ENCODE measurements at regions not wholly inside any gene's neighbourhood (a gene's known extent, or its start where the extent isn't known, plus 50 kb on each side); places are given as distances from the start of the nearest gene placed in this dataset.
"Not testable (repeated sequence)": the region's sequence is repeated elsewhere in the genome, so short reads cannot be mapped to it uniquely, and the experiment has no call there.

DNA sequence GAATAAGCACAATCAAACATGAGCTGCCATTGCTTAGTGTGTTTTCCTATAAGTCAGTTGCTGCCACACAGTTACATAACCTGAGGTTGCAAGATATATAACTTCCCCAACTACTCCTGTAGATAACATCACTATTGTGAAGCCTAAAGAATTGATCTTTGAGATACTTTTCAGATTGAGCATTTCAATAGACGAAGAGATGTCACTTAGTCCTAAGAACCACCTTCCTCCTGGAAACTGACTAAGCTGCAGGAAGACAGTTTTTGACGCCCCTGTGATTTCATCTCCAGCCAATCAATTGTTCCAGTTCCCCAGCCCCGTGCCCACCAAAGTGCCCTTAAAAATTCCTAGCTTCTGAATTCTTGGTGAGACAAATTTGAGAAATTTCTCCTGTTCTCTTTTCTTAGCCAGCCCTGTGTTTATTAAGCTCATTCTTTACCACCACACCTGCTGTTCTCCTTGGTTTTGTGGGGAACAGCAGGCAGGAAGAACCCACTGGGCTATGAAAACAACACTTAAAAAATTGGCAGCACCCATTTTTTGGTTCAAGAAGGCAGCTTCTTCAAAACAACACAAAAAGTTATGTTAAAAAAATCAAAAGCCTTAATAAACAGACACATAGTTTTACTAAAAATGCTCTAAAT, 317.1 kb upstream of the PABPC4L start:
- DNase-seq (ENCODE audit: low read depth, low spot score): no peak

DNA sequence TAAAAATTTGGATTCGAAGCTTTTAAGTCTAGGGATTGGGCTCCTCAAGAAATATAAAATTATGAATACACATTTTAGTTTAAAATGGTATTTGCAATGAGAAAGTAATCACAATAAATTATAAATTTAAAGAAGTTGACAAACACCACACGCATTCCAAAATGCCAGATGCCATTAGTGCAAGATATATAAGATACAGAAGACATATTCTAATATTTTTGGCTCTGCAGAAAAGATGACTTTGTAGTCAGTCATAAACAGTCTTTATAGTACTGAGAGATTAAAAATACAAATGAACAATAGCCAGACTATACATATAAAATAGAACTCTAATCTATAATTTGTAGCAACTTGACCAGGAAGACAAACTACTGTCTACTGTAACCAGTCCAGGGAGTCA, 309.0 kb upstream of the PABPC4L start:
- DNase-seq (ENCODE audit: low read depth, low spot score): no peak

DNA sequence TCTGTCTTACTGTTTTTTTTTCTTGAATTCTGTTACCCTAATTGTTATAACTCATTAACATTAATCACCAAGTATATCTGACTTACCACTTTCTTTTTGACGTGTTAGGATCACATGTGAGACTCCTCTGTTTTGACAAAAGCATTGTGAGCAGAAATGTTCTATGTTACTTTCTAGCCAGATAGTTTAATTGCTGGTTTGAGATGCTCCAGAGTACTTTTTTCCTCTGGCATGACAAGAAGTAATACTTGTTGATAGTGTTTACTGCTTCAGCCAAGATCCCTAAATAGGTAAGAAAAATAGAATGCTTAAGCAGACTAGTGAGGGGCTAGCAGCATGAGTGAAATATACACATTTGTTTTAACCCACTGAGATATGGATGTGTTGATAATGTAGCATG, 303.9 kb upstream of the PABPC4L start:
- no peak for DNase-seq (ENCODE audit: low read depth, low spot score)

DNA sequence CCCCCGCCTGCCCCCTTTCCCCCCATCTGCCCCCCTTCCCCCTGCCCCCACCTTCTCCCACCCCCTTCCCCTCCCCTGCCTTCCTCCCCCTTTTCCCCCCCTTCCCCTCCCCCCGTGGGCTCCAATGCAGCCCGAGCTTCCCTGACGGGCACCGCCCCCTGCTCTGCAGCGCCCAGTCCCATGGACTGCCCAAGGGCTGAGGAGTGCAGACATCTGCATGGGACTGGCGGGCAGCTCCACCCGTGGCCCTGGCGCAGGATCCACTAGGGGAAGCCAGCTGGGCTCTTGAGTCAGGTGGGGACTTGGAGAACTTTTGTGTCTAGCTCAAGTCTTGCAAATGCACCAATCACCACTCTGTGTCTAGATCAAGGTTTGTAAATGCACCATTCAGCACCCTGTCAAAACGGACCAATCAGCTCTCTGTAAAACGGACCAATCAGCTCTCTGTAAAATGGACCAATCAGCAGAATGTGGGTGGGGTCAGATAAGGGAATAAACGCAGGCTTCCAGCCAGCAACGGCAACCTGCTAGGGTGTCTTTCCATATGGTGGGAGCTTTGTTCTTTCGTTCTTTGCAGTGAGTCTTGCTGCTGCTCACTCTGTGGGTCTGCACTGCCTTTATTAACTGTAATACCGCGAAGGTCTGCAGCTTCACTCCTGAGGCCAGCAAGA, 300.5 kb upstream of the PABPC4L start:
- DNase-seq (ENCODE audit: low read depth, low spot score): no peak

DNA sequence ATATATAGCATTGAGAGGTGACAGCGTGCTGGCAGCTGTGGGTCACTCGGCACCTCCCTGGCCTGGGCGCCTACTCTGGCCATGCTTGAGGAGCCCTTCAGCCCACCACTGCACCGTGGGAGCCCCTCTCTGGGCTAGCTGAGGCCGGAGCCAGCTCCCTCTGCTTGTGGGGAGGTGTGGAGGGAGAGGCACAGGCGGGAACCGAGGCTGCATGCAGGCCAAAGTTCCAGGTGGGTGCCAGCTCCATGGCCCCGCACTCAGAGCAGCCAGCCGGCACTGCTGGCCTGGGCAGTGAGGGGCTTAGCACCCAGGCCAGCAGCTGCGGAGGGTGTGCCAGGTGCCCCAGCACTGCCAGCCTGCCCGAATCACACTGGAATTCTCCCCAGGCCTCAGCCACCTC, 299.9 kb upstream of the PABPC4L start:
- DNase-seq (ENCODE audit: low read depth, low spot score): not testable (repeated sequence)

DNA sequence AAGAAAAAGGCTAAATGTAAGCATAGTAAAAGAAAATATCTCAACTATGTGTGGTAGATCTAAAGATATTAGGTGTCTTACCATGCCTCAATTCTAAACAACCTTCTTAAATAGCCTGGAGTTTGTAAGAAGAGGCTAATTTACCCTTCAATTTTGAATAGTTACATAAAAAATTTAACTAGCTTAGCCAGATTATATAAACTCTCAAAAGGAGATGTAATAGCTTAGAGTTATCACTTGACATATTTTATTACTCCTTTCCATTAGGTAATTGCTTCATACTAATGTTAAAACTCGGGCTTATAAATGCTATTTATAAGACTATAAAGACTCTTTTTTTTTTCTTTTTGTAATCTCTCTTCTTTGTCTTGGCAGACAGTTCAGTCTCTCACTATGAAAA, 297.5 kb upstream of the PABPC4L start:
- no peak for DNase-seq (ENCODE audit: low read depth, low spot score)

DNA sequence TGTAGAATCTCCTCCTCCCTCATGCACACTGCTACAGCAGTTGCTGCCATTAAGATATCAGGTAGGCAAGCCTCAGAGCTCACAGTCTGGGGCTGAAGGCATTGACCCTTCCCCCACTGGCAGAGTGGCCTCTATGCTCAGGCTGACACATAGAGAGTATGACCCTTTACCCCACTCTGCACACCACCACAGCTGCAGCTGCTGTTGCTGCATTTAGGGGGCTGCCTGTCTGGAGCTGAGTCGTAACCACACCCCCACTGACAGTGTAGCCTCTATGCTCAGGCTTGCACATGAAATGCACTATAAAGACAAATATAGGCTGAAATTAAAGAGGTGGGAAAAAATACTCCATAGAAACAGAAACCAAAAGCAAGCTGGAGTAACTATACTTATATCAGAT, 289.3 kb upstream of the PABPC4L start:
- no peak for DNase-seq (ENCODE audit: low read depth, low spot score)

DNA sequence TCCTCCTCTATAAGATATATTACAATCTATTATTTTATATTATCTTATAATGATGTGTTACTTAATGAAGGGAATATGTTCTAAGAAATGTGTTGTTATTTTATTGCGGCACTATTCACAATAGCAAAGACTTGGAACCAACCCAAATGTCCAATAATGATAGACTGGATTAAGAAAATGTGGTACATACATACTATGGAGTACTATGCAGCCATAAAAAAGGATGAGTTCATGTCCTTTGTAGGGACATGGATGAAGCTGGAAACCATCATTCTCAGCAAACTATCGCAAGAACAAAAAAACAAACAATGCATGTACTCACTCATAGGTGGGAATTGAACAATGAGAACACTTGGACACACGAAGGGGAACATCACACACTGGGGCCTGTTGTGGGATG, 281.9 kb upstream of the PABPC4L start:
- DNase-seq (ENCODE audit: low read depth, low spot score): not testable (repeated sequence)

DNA sequence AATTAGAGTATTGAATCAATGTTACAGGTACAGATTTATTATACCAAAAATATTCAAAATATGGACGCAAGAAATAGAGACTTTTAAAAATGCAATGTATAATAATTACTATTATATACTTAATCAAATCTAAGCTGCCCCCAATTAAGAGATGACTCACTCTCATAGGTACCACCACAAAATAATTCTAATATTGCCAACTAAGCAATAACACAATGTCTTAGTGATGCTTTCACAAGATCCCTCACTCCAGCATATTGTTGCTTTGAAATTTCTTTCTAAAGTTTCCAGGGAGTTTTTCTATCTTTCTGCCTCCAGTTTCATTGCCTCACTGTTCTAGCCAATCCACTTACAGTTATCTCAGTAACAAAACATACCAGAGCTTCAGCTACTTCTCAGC, 270.0 kb upstream of the PABPC4L start:
- no peak for DNase-seq (ENCODE audit: low read depth, low spot score)

DNA sequence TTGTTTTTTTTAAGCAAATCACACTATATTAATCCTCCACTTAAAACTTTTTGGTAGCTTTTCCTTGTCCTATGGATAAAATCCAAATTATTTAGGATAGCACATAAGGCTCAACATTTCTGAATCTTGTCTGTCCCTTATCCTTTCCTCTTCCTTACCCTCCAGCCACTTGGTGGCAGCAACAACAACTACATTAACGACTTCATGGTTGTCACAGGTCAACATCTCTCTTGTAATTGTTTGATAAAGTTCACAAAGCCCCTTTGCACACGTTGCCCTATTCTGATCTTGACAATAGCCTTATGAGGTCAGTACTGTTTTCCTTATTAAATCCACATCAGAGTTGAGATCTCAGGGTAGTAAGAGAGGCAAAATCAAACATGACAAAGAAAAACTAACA, 269.0 kb upstream of the PABPC4L start:
- peak; percentile 30 for DNase-seq (ENCODE audit: low read depth, low spot score)

DNA sequence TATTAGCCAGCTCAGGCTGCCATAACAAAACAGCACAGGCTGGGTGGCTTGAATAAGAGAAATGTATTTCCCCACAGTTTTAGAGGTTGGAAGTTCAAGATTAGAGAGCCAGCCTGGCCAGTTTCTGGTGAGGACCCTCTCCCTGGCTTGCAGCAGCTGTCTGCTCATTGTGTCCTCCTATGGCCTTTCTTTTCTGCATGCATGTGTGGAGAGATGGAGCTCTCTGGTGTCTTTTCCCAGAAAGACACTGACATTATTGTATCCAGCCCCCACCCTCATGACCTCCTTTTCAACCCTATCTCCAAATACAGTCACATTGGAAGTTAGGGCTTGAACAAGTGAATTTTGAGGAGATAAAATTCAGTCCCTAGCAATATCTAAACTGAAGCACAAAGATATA, 263.8 kb upstream of the PABPC4L start:
- no peak for DNase-seq (ENCODE audit: low read depth, low spot score)

DNA sequence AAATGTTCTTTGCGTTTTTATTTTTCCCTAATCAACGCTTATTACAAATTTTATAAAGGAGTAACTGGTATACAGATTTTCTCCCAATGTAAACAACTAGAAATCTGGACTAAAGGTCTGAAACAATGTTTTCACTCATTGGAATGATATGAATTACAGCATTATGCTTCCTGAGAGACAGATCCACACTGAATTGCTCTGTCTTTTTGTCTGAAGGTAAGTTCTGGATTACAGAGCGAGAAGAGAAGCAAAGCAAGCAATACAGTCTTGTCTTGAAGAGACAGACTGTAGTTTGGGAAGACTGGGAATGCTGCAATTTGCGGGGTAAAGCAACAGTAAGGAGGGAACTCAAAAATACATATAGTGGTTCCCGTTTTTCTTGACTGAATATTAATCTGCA, 262.2 kb upstream of the PABPC4L start:
- DNase-seq (ENCODE audit: low read depth, low spot score): no peak

DNA sequence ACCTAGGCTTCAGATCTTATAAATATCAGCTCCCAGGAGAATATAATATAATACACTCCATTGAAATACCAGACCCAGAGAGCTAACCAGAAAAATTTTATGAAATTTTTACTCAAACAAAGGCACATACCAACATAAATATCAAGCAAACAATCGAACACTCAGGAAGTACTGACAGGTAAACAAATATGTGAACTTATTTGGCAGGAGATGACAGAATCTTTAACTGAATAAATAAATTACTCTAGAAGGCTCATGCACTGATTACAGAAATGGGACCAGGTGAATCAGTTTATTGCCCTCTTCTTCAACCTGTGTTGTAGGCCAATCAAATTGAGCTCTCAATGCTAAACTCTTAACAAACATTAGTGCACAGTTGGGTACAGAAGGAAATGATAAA, 225.2 kb upstream of the PABPC4L start:
- DNase-seq (ENCODE audit: low read depth, low spot score): no peak

DNA sequence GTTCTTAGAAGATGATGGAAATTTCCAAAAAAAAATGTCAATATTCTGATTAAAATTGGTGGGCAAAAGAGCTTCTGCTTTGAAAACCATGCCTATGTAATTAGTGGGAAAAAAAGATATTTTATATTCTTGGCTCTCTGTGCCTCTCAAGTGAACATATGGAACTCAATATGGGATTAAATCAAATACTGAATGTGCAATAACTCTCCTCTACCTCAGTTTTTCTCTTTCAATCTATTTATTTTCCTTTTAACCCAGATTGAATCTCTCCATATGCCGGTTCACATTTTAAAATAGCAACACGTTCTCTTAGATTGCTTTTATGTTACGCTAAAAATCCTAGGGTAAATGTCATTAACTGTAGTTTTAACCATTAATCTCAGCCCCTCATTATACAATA, 224.2 kb upstream of the PABPC4L start:
- no peak for DNase-seq (ENCODE audit: low read depth, low spot score)

DNA sequence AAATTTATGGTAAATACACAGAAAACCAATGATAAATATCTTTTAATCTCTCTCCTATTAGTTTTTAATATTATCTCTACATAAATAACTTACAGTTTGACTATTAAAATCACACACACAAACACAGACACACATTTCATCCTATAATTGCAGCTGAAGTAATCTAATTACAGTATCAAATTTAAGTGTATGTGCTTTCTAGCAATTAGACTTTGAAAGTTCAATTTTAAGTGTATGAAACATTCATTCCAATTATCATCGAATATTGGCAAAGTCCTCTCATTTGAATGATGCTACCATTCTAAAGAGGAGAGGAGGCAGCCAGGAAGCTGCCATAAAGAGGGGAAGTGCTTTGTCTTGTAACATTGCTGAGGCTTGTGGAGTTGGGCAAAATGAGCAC, 221.2 kb upstream of the PABPC4L start:
- no peak for DNase-seq (ENCODE audit: low read depth, low spot score)

DNA sequence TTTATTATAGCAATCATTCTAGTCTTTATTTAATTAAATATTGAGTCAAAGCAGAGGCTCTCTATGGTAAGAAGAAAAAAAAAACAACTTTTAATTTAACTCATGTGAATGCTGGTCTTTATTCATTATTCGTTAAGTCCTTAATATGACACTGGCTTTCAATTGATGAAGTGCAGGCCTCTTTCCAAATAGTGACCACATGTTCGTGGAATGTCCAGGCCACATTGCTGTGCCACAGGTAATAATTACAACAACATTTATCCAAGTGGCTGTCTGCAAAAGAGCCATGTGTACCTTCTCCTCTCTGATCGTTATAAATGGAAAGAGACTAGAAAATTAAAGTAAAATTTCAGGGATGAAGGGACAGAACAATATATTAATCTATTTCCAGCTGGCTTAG, 220.1 kb upstream of the PABPC4L start:
- no peak for DNase-seq (ENCODE audit: low read depth, low spot score)

DNA sequence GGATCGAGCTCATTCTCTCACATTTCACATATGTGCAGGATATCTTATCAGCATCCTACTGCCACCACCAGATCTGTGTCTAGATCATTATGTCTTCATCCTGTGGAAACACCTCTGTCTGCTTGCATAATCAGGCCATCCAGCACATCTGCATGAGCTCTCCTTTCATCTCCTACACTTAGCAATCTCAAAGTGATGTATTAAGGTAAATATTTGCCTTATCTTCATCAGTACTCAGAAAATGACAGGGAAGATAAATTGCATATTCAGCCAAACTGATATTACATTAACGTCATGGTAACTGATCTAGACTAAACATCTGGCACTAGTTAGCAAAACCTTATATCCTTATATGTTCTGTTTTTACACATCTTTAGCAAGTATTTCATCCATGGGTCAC, 207.3 kb upstream of the PABPC4L start:
- DNase-seq (ENCODE audit: low read depth, low spot score): no peak

DNA sequence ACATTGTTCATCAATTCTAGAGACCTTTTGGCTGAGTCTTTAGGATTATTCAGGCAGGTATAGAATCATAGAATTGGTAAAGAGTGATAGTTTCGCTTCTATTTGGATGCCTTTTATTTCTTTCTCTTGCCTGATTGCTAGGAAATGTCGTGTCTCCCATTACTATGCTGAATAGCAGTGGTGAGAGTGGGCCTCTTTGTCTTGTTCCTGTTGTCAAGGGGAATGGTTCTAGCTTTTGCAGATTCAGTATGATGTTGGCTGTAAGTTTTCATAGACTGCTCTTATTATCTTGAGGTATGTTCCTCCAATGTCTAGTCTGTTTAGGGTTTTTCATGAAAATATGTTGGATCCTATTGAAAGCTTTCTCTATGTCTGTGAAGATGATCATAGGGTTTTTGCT, 200.2 kb upstream of the PABPC4L start:
- no peak for DNase-seq (ENCODE audit: low read depth, low spot score)

DNA sequence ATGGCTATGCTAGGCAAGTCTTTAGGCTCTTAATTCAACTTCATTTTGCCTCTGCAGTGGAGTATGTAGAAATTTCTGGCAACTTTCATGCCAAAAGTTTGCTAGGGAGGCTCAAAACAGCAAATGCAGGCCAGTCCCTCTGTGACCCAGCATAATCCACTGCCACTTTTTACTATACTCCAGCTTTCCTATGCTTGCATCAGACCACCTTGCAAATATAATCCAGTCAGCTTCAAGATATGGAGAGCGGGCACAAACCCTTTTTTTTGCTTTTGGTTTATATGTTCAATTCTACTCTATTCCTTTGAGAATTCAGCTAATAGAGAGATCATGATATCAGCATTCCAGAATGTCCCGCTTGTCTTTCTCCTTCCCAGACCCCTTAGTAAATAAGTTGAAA, 192.0 kb upstream of the PABPC4L start:
- DNase-seq (ENCODE audit: low read depth, low spot score): no peak

DNA sequence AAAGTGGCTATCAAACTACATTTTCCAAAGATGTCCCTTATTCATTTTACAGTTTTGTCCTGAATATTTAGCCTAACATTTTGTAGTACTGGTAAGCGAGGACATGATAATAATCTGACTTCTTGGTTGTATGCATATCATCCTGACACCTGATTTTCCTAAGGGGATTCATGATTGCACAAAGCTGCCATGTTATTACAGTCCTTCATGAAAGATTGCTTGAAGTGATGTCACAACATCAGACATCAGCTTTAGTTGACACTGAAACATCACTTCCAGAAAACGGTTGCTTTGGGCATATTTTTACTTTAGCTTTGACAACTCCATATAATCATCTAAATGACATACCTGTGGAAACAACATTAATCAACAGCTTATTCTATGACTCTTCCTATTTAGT, 188.7 kb upstream of the PABPC4L start:
- no peak for DNase-seq (ENCODE audit: low read depth, low spot score)

DNA sequence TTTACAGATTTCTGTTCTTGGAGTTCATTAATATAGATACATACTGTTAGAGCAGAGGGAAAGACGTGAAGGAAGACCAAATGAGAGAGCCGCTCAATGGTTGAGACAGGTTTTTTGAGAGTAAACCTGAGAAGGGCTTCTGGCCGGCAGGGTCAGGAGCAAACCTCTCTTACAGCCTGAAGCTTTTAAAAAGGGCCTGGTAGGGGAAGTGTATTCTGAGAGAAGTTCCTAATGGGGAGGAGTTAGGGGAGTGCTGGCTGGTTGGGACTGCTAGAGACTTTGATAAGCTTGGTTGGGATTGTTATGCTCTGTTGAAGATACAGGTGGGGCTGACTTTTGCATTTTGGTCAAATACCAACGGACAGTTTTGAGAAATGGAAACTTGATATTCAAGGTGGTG, 186.8 kb upstream of the PABPC4L start:
- DNase-seq (ENCODE audit: low read depth, low spot score): peak; percentile 54

DNA sequence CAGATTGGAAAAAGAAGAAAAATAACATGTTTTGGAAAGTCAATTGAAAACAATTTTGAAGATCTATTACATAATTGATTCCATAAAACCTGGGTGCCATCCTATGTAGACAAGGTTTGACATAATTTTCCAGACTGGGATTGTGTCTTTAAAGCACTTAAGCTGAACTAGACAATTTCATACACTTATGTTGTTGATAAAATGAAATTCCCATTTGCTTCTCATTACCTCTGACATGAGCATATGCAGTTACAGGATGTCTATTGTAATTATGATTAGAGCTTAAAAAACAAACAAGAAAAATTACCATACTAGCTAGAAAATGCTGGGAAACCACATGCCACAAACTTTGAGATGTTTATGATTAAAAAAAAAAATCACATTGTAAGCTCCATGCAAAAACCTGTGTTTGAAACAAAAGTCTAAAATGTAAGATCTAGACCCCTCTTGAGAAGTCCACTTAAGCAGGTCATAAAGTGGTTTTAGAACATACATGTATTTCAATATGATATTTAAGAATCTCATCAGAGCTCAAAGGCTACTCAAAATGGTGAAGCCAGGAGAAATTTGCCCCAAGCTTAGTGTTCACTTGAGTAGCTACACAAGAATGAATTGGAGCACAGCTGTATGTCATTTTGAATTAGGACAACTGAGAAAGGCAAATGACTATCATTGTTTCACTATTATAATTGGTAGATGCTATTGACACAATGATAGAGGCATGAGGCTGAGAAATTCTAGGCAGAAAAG, 181.1 kb upstream of the PABPC4L start:
- DNase-seq (ENCODE audit: low read depth, low spot score): no peak

DNA sequence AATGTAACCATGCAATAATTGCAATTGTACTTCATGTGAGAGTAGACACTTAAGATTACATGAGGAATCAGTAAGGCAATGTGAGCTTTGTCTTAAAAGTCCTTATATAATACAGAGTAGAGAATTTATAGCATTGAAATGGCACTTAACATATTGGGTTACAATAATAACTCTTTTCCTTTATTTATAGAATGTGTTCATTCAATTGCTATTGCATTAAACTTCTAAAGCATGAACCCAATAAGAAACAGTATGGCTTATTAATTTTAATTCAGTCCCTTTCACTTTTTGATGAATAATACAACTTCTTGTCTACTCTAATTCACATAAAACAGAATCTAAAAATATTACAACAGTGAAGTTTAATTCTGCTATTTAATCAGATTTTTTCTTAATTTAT, 174.2 kb upstream of the PABPC4L start:
- DNase-seq (ENCODE audit: low read depth, low spot score): no peak

Measured in iPS DF 19.7 (cell line).